HCT116 (cell line): ENCODE measurements at regions not wholly inside any gene's neighbourhood (a gene's known extent, or its start where the extent isn't known, plus 50 kb on each side); places are given as distances from the start of the nearest gene placed in this dataset.

ENCODE experiments used
- ATAC-seq: fragments of 200-7000 bp; cut with Tn5 transposase; 2 replicates; pipeline ENCODE4 v1.9.1; 2020; ENCODE audit warnings: mild to moderate bottlenecking, moderate library complexity
- BruUV-seq: library from RNA; stranded (reverse); fragments of 400-500 nt; replicated peaks from 2 replicates; lab custom pipeline; 2021; lab: Mats Ljungman, UMichigan
- CTCF ChIA-PET: fragments of 300-600 bp; sonication (Branson Sonifier 250); formaldehyde crosslinking; loops from one replicate; lab custom pipeline; 2021; ENCODE audit warnings: antibody characterized with exemption; lab: Charles Lee
- POLR2A ChIA-PET: fragments of 300-600, 350-600 bp; sonication (Branson Sonifier 250); formaldehyde crosslinking; loops from one replicate; lab custom pipeline; 2021; ENCODE audit warnings: antibody characterized with exemption; lab: Charles Lee
- RAD21 ChIA-PET, 2 experiments: fragments of 300-600 bp; sonication (Branson Sonifier 250); formaldehyde crosslinking; loops; one replicate each; lab custom pipeline; 2023; ENCODE audit warnings: low total read pairs in 2 of 2; ENCODE audit not compliant: uncharacterized antibody in 2 of 2, unreplicated experiment in 2 of 2, low non-redundant PET in 1 of 2; lab: Charles Lee
- DNase-seq: peaks from one replicate; pipeline ENCODE4 v3.0.0-alpha.2; 2010; ENCODE audit warnings: low read depth, low spot score
- H2AFZ ChIP-seq: fragments of 200-600 bp; shearing (Covaris generic), sonication (generic); 2 replicates; pipeline ENCODE4 v1.6.1; 2017; ENCODE audit warnings: low read depth, mixed run types, mixed read lengths, antibody characterized with exemption, low read length; ENCODE audit not compliant: poor library complexity, severe bottlenecking
- H3K27ac ChIP-seq: 2 replicates; pipeline ENCODE4 v1.5.1; 2012; ENCODE audit warnings: low read depth, low read length
- H3K27me3 ChIP-seq: fragments of 200-600 bp; sonication (generic); 2 replicates; pipeline ENCODE4 v1.6.1; 2016; ENCODE audit warnings: mixed run types, low read length, mixed read lengths; ENCODE audit not compliant: insufficient read depth
- H3K36me3 ChIP-seq, 2 experiments: fragments of 200-500 bp in 1 of 2; fragments of 200-600 bp in 1 of 2; sonication (Bioruptor generic) in 1 of 2; sonication (generic) in 1 of 2; 2 replicates each; pipeline versions ENCODE4 v1.5.1 to v1.6.1; 2014 to 2016; ENCODE audit warnings: low read length in 2 of 2, inconsistent platforms in 1 of 2, mixed read lengths in 1 of 2, mixed run types in 1 of 2; ENCODE audit not compliant: insufficient read depth in 2 of 2, control insufficient read depth in 1 of 2
- H3K4me1 ChIP-seq, 2 experiments: fragments of 200-600 bp in 1 of 2; sonication (generic) in 1 of 2; 2 replicates each; pipeline versions ENCODE4 v1.5.1 to v1.6.1; 2012 to 2017; ENCODE audit warnings: low read length in 2 of 2, inconsistent platforms in 1 of 2, mild to moderate bottlenecking in 1 of 2, mixed read lengths in 1 of 2, mixed run types in 1 of 2, moderate library complexity in 1 of 2; ENCODE audit not compliant: insufficient read depth in 2 of 2, control insufficient read depth in 1 of 2
- H3K4me2 ChIP-seq: fragments of 200-600 bp; sonication (generic); 2 replicates; pipeline ENCODE4 v1.6.1; 2017; ENCODE audit warnings: mixed run types, low read length, mixed read lengths
- H3K4me3 ChIP-seq, 2 experiments: fragments of 200-600 bp in 1 of 2; sonication (generic) in 1 of 2; replicated peaks in 1 of 2; 2 replicates each; pipeline ENCODE4 v1.5.1; 2011 to 2016; ENCODE audit warnings: low read length in 2 of 2, control low read depth in 1 of 2, low read depth in 1 of 2, mild to moderate bottlenecking in 1 of 2, mixed read lengths in 1 of 2, mixed run types in 1 of 2
- H3K79me2 ChIP-seq: fragments of 200-600 bp; sonication (generic); 2 replicates; pipeline ENCODE4 v1.6.1; 2017; ENCODE audit warnings: mild to moderate bottlenecking, mixed run types, low read length, moderate library complexity, mixed read lengths; ENCODE audit not compliant: insufficient read depth
- H3K9ac ChIP-seq: fragments of 200-600 bp; sonication (generic); 2 replicates; pipeline ENCODE4 v1.6.1; 2016; ENCODE audit warnings: low read length, mixed read lengths
- H3K9me2 ChIP-seq: fragments of 200-600 bp; sonication (generic), shearing (Covaris generic); 2 replicates; pipeline ENCODE4 v1.6.1; 2017; ENCODE audit warnings: mixed run types, mild to moderate bottlenecking, moderate library complexity; ENCODE audit not compliant: insufficient read depth
- H3K9me3 ChIP-seq, 2 experiments: fragments of 200-500 bp in 1 of 2; fragments of 200-600 bp in 1 of 2; sonication (Bioruptor generic) in 1 of 2; sonication (generic) in 1 of 2; 2 replicates each; pipeline ENCODE4 v1.6.1; 2014 to 2017; ENCODE audit warnings: low read length in 2 of 2, mixed read lengths in 2 of 2, inconsistent platforms in 1 of 2, low read depth in 1 of 2, mild to moderate bottlenecking in 1 of 2, mixed run types in 1 of 2, moderate library complexity in 1 of 2; ENCODE audit not compliant: control insufficient read depth in 1 of 2, insufficient read depth in 1 of 2
- H4K20me1 ChIP-seq: fragments of 200-600 bp; sonication (generic), shearing (Covaris generic); 2 replicates; pipeline ENCODE4 v1.6.1; 2017; ENCODE audit warnings: mixed run types, mild to moderate bottlenecking, moderate library complexity; ENCODE audit not compliant: insufficient read depth
- CBX3 ChIP-seq: IDR thresholded peaks from 2 replicates; pipeline ENCODE4 v1.6.1; 2012; ENCODE audit warnings: low read depth
- EGR1 ChIP-seq: IDR thresholded peaks from 2 replicates; pipeline ENCODE4 v1.6.1; 2012; ENCODE audit warnings: low read depth
- ELF1 ChIP-seq: IDR thresholded peaks from 2 replicates; pipeline ENCODE4 v1.6.1; 2012; ENCODE audit warnings: low read depth, borderline replicate concordance
- EZH2 ChIP-seq: fragments of 200-600 bp; sonication (generic); IDR thresholded peaks from 2 replicates; pipeline ENCODE4 v1.6.1; 2017; ENCODE audit warnings: antibody characterized with exemption, mixed run types
- EZH2phosphoT487 ChIP-seq: fragments of 200-600 bp; IDR thresholded peaks from 2 replicates; pipeline ENCODE4 v1.6.1; 2018; ENCODE audit warnings: antibody characterized with exemption, borderline replicate concordance
- FOSL1 ChIP-seq: IDR thresholded peaks from 2 replicates; pipeline ENCODE4 v1.6.1; 2012; ENCODE audit warnings: low read depth
- JUND ChIP-seq: IDR thresholded peaks from 2 replicates; pipeline ENCODE4 v1.6.1; 2012
- POLR2AphosphoS5 ChIP-seq: IDR thresholded peaks from 2 replicates; pipeline ENCODE4 v1.6.1; 2011; ENCODE audit warnings: mild to moderate bottlenecking, low read depth, low read length, moderate library complexity
- RAD21 ChIP-seq: IDR thresholded peaks from 2 replicates; pipeline ENCODE4 v1.6.1; 2012; ENCODE audit warnings: low read depth, mild to moderate bottlenecking
- SIN3A ChIP-seq: IDR thresholded peaks from 2 replicates; pipeline ENCODE4 v1.6.1; 2012; ENCODE audit warnings: low read depth
- SP1 ChIP-seq: IDR thresholded peaks from 2 replicates; pipeline ENCODE4 v1.6.1; 2012; ENCODE audit warnings: low read depth
- YY1 ChIP-seq: IDR thresholded peaks from 2 replicates; pipeline ENCODE4 v1.6.1; 2011; ENCODE audit warnings: low read length, low read depth, moderate library complexity, mild to moderate bottlenecking; ENCODE audit not compliant: insufficient replicate concordance; ENCODE audit errors: extremely low read depth
- ZFX ChIP-seq: fragments of 450-650 bp; IDR thresholded peaks from 2 replicates; pipeline ENCODE4 v1.6.1; 2017
- ZNF274 ChIP-seq: fragments of 200-500 bp; sonication (Bioruptor generic); IDR thresholded peaks from 2 replicates; pipeline ENCODE4 v1.6.1; 2014; ENCODE audit warnings: mild to moderate bottlenecking, low read depth, low read length, inconsistent platforms
- intact Hi-C: fragments of 100-400 bp; cut with micrococcal nuclease; formaldehyde crosslinking; loops from 2 replicates; pipeline ENCODE4 v1.10.0; 2022
- TF ChIP-seq, protein P1 (sequence below), 3 experiments: fragments of 200-600 bp in 1 of 3; sonication (generic) in 1 of 3; IDR thresholded peaks in 2 of 3; conservative IDR thresholded peaks in 1 of 3; 2 replicates each; pipeline ENCODE4 v1.5.1; 2012 to 2017; ENCODE audit warnings: low read depth in 2 of 3, low read length in 2 of 3, antibody characterized with exemption in 1 of 3, borderline replicate concordance in 1 of 3, control low read depth in 1 of 3, mild to moderate bottlenecking in 1 of 3, mixed read lengths in 1 of 3, mixed run types in 1 of 3, moderate library complexity in 1 of 3; ENCODE audit not compliant: insufficient read depth in 1 of 3
- TF ChIP-seq, protein P2 (sequence below): IDR thresholded peaks from 2 replicates; pipeline ENCODE4 v1.6.1; 2012
- TF ChIP-seq, protein P3 (sequence below): IDR thresholded peaks from 2 replicates; pipeline ENCODE4 v1.6.1; 2012; ENCODE audit warnings: low read depth
- TF ChIP-seq, protein P4 (sequence below): IDR thresholded peaks from 2 replicates; pipeline ENCODE4 v1.6.1; 2011; ENCODE audit warnings: mild to moderate bottlenecking, low read length, moderate library complexity; ENCODE audit not compliant: insufficient replicate concordance; ENCODE audit errors: extremely low read depth

DNA sequence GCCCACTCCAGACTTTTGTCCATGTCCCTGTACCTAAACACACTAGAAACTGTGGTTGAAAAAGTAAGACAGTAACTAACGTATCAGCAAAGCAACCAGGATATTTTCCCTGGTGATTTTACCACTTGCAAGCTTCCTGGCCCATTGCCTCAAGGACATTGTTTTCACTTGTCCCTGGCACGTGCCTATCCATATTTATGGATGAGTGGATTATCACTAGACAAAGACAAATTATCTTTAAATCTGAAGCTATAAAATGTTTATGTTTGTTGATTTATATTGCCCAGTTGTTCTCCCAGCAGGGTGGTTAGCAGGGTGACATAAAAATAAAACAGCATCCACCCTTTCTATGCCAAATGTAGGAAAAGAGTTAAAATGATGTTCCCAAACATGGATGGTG is 93.2 kb upstream of the STEAP1 start:
- ChIA-PET RAD21 (no interaction called here), CTCF (no interaction called here), POLR2A (no interaction called here)
- no TSS peak for BruUV-seq
- H3K27ac ChIP-seq = no peak overlapping the region
- no peak for DNase-seq
- no peak overlapping the region for H3K9ac ChIP-seq
- TF ChIP-seq SIN3A = no peak
- TF ChIP-seq YY1 = no peak
- no peak for TF ChIP-seq FOSL1
- TF ChIP-seq ZFX = no peak
- no peak for TF ChIP-seq ZNF274
- no peak for TF ChIP-seq EZH2phosphoT487
- TF ChIP-seq, protein P1, sequence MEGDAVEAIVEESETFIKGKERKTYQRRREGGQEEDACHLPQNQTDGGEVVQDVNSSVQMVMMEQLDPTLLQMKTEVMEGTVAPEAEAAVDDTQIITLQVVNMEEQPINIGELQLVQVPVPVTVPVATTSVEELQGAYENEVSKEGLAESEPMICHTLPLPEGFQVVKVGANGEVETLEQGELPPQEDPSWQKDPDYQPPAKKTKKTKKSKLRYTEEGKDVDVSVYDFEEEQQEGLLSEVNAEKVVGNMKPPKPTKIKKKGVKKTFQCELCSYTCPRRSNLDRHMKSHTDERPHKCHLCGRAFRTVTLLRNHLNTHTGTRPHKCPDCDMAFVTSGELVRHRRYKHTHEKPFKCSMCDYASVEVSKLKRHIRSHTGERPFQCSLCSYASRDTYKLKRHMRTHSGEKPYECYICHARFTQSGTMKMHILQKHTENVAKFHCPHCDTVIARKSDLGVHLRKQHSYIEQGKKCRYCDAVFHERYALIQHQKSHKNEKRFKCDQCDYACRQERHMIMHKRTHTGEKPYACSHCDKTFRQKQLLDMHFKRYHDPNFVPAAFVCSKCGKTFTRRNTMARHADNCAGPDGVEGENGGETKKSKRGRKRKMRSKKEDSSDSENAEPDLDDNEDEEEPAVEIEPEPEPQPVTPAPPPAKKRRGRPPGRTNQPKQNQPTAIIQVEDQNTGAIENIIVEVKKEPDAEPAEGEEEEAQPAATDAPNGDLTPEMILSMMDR (IDR thresholded peaks at IDR 0.05 in 2 of 3, conservative IDR thresholded peaks at IDR 0.05 in 1 of 3; ENCODE audit: borderline replicate concordance in 1 of 3, insufficient read depth in 1 of 3, low read depth in 2 of 3, low read length in 2 of 3) = no peak
- no peak for TF ChIP-seq ELF1
- TF ChIP-seq JUND = no peak
- TF ChIP-seq EZH2 = no peak
- TF ChIP-seq, protein P2, sequence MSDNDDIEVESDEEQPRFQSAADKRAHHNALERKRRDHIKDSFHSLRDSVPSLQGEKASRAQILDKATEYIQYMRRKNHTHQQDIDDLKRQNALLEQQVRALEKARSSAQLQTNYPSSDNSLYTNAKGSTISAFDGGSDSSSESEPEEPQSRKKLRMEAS = no peak
- TF ChIP-seq, protein P3, sequence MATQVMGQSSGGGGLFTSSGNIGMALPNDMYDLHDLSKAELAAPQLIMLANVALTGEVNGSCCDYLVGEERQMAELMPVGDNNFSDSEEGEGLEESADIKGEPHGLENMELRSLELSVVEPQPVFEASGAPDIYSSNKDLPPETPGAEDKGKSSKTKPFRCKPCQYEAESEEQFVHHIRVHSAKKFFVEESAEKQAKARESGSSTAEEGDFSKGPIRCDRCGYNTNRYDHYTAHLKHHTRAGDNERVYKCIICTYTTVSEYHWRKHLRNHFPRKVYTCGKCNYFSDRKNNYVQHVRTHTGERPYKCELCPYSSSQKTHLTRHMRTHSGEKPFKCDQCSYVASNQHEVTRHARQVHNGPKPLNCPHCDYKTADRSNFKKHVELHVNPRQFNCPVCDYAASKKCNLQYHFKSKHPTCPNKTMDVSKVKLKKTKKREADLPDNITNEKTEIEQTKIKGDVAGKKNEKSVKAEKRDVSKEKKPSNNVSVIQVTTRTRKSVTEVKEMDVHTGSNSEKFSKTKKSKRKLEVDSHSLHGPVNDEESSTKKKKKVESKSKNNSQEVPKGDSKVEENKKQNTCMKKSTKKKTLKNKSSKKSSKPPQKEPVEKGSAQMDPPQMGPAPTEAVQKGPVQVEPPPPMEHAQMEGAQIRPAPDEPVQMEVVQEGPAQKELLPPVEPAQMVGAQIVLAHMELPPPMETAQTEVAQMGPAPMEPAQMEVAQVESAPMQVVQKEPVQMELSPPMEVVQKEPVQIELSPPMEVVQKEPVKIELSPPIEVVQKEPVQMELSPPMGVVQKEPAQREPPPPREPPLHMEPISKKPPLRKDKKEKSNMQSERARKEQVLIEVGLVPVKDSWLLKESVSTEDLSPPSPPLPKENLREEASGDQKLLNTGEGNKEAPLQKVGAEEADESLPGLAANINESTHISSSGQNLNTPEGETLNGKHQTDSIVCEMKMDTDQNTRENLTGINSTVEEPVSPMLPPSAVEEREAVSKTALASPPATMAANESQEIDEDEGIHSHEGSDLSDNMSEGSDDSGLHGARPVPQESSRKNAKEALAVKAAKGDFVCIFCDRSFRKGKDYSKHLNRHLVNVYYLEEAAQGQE = no peak
- TF ChIP-seq EGR1 = no peak
- TF ChIP-seq SP1 = no peak
- TF ChIP-seq RAD21 = no peak
- no peak for TF ChIP-seq POLR2AphosphoS5
- TF ChIP-seq, protein P4, sequence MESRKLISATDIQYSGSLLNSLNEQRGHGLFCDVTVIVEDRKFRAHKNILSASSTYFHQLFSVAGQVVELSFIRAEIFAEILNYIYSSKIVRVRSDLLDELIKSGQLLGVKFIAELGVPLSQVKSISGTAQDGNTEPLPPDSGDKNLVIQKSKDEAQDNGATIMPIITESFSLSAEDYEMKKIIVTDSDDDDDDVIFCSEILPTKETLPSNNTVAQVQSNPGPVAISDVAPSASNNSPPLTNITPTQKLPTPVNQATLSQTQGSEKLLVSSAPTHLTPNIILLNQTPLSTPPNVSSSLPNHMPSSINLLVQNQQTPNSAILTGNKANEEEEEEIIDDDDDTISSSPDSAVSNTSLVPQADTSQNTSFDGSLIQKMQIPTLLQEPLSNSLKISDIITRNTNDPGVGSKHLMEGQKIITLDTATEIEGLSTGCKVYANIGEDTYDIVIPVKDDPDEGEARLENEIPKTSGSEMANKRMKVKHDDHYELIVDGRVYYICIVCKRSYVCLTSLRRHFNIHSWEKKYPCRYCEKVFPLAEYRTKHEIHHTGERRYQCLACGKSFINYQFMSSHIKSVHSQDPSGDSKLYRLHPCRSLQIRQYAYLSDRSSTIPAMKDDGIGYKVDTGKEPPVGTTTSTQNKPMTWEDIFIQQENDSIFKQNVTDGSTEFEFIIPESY = no peak
- TF ChIP-seq CBX3 = no peak
- H3K27me3 ChIP-seq = peaks cover 7% of the 10 kb centered on the region
- no peaks in the 10 kb centered on the region for H3K79me2 ChIP-seq
- no peak overlapping the region for H3K4me2 ChIP-seq
- H3K4me1 ChIP-seq = no peaks in the 10 kb centered on the region
- no peaks in the 10 kb centered on the region for H4K20me1 ChIP-seq
- H3K9me3 ChIP-seq = no peaks in the 10 kb centered on the region
- no peaks in the 10 kb centered on the region for H3K9me2 ChIP-seq
- no peak overlapping the region for H3K4me3 ChIP-seq
- intact Hi-C loops = no loop called here
- no peak for ATAC-seq
- H3K36me3 ChIP-seq = no peaks in the 10 kb centered on the region
- H2AFZ ChIP-seq = no peak overlapping the region
